HG03039 (cell line): ENCODE measurements at regions not wholly inside any gene's neighbourhood (a gene's known extent, or its start where the extent isn't known, plus 50 kb on each side); places are given as distances from the start of the nearest gene placed in this dataset.
A peak's percentile ranks its signal among the peaks of the same experiment; 100 is the strongest.

Experiments used
- ATAC-seq: cut with Tn5 transposase; IDR thresholded peaks from one replicate; pipeline ENCODE4 v1.9.1; 2021; ENCODE audit warnings: mild to moderate bottlenecking, moderate library complexity; ENCODE audit not compliant: unreplicated experiment

DNA sequence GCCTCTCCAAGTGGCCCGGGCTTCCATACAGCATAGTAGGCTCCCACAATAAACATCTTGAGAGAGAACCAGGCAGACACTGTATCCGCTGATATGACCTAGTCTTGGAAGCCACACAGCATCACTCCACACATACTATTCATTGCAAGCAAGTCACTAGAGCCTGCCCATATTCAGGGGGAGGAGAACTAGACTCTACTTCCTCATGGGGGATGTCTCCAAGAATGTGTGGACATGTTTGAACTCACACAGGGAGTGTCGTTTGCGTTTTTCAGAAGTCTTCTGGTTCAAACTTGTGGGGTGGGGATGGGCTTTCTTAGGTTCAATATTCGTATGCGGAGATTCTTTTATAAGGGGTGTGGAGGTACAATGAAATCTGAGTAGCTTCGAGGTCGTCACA lies 232.6 kb upstream of the HABP2 start:
- no peak for ATAC-seq

DNA sequence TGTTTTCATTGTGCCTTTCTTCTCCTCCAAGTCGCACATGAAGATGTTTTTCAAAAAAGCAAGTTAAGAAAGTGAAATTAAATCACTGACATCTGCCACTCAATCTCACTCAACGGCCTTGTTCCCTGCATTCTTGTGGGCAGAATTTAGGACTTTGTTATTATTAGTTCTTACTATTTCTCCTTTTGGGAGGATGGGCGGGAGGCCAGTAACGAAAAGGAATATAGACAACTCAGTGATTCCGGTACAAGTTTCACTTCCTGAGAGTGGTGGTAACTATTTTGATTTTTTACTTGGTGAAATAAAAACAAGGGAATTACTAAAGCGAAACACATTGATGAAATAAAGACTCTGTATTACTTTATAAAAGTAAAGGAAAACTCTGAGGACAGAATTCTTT lies 231.9 kb upstream of the HABP2 start:
- ATAC-seq: no peak

DNA sequence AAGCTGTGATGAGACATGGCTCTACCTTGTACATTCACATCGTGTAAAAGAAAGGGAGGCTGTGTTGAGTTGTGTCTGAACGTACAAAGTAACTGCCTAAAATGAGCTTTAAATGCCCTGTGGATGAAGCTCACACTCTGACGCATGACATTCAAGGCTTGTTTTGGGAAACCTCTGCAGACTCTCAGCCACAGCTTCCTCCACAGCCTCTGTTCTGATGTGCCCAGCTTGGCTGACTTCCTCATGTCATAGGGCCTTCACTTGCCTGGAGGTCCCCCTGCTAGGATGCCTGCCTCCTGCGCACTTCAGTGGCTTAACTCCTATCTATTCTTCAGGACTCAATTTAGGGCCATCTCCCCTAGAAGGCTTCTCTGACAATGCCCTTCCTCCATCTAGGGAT lies 230.0 kb upstream of the HABP2 start:
- no peak for ATAC-seq

DNA sequence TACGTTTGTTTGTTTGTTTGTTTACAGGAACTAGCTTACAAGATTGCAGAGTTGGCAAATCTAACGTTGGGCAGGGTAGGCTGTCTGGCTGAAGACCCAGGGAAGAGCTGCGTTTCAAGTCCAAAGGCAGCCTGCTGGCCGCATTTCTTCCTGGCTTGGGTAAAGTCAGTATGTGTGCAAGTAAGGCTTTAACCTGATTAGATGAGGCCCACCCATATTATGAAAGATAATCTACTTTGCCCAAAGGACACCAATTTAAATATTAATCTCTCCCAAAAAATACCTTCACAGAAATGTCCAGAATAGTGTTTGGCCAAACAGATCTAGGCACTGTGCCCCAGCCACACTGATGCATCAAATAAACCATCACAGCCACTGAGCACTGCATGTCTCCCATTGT lies 228.9 kb upstream of the HABP2 start:
- no peak for ATAC-seq

DNA sequence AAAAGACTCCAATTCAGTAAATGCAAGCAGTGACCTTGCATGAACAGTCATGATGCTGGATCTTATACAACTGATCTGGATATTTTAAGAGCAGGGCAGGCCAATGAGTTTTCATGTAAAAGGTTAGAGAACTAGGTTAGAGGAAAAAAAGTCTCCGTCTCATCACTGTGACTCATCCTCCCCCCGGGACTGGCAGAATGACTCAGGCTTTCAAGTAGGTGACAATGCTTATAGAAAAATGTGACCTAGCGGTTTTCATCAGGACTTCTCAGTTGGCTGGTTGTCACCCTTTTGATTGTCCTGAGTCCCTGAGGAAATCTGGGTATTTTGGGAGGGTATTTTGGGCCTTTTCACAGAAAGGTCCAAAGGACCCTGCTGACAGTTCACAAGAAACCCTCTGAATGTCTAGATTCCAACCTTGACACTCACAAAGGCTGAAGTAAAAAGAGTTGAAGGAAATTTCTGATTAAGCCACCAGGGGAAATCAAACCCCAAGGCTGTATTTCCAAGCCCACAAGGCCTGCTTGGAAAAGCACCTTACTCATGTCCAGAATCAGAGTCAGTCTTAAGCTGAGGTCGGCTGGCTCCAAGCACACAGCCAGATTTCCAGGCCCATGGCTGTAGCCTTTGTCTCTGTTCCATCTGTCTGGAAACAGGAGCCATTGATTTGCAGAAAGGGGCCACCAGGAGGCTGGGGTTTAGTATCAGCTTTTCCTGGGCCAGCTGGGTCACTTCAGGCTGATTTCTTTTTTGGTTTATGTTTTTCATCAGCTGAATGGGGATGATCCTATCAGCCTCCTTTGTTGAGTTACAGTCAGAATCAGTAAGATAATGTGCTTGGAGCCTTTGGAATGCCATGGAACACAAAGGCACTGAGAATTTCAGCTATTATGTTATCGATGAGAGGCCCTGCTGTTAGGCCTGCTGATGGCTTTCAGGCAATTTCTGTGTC lies 226.4 kb upstream of the HABP2 start:
- peak; percentile 93 for ATAC-seq

DNA sequence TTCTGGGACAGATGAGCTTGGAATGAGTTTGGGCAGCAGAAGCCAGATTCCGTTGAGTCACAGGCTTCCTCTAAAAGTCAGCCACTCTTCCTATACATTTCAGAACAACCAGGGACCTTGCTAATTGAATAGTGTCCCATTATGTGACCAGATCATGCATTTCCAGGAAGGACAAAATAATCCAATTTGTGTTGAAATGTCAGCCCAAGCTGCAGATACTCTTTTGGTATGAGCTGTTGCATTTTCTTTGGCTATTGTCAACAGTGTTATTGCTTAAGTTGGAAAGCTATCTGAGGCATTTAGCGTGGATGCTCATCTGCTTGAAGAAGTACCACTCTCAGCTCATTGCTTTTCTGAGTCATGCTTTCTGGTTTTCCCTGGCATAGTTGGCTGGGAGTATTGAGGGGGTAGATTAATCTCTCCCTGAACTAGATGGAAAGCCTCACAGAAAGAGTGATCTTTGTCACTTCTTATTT lies 223.7 kb upstream of the HABP2 start:
- ATAC-seq: no peak

DNA sequence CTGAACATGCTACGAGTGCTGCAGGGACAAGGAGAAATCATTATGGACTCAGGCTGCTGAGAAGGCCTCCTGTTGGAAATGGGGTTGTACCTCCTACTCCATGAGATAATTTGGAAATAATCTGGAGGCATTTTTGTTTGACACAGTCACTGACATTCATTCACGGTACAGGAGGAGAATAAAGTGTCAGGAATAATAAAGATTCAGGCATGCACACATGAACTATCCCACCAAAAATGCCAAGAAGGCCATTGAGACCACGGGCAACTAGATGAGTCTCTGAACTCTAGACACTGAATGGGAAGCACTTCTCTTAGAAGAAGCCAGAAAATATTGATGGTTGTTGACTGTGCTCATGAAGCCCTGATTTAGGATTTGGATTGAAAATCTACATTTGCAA lies 220.9 kb upstream of the HABP2 start:
- ATAC-seq: no peak

DNA sequence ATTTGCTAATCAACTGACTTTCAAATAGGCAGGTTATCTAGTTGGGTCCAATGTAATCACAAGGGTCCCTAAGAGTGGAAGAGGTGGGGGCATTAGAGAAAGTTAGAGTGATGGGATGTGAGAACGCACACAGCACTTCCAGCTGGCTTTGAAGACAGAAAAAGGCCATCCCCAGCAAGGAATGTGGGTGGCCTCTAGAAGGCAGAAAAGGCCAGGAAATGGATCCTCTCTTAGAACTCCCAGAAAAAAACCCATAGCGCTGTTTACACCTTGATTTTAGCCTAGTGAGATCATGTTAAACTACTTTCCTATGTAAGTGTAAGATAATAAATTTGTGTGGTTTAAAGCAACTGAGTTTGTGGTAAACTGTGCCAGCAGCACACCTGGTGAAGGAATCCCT lies 219.5 kb upstream of the HABP2 start:
- no peak for ATAC-seq

DNA sequence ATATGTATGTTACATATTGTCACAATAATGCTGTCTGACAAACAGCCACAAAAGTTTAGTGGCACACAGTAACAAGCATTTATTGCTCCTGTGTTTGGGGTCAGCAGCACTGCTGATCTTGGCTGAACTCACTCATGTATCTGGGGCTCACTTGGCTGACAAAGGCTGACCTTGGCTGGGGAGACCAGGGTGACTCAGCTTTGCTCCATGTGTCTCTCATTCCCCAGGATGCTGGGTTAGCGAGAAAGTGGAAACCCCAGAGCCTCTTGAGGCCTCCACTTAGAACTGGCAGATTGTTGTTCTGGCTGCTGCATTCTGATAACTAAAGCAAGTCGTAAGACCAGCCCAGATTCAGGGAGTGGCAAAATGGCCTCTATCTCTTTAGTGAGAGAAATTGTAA lies 217.3 kb upstream of the HABP2 start:
- ATAC-seq: no peak

DNA sequence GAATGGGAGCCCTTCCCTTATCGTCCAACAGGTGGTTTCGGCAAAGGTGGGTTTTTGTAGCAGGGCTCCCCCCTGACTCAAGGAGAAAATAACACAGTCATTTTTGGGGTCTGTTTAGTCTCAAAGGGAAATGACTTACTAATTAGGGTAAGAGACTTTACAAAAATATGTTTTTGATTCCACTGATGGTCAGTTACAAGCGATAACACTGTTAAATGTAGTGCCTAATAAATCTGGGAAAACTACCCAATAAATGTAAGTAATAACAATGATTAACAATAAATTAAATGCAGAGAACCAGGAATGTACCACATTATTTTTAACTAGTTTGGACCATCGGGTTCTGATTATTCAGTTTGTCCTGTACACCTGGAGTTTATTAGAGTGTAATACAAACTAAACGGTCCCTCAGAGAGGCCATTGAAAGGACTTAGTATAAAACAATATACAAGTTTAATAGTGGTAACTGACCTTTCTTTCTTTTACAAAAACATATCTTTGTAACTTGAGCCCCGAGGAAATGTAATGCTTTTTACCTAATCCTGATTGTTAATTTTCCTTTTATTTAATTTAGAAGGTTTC lies 216.2 kb upstream of the HABP2 start:
- ATAC-seq: no peak

DNA sequence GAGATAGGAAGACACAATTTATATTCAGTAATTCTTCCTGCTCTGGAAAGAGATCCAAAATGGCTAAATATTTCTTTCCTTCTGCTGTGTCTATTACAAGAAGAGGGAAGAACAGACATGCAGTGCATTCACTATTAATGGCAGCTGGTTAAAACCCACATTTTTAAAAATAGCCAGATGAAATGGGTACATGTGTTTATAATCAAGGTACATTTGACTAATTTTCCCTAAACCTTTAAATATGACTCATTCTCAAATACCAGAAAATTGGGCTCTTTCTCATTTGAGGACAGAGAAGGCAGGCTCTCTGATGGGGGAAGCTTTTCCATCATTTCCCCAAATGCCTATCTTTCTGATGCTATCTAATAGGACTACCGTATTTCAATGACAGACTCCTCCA lies 215.7 kb upstream of the HABP2 start:
- ATAC-seq: no peak

DNA sequence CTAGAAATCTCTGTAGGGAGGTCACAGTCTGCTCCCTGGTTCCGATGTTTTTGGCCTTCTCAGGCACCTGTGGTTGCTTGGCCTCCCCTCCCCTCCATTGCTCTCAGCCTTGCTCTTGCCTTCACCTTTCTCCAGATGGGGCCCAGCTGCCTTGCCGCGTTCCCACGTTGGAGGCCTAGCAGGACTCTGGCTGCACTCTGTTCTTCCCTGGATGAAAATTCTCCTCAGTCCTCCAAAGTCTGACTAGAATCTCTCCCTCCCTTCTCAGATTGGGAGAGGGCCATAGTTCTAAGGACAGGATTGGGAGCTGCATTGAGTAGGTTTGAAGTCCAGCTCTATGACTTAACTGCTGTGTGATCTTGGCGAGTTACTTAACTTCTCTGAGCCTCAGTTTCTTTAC lies 213.7 kb upstream of the HABP2 start:
- no peak for ATAC-seq

DNA sequence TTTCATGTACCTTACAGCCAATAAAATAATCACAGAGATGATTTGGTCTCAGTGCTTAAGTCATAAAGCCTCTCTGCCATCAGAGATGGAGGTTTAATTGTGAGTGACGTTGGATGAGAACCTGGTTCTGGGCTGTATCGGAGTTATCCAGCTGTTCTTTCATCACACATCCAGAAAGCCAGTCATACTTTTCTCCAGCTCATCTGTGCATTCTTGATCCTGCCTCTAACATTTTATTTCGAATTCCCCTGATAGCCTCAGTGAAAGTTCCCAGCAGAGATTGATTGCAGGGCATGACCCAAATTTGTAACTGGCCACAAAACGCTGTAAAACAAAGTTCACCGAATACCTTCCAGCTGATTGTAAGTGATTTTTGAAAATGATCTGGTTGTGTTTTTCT lies 212.6 kb upstream of the HABP2 start:
- no peak for ATAC-seq

DNA sequence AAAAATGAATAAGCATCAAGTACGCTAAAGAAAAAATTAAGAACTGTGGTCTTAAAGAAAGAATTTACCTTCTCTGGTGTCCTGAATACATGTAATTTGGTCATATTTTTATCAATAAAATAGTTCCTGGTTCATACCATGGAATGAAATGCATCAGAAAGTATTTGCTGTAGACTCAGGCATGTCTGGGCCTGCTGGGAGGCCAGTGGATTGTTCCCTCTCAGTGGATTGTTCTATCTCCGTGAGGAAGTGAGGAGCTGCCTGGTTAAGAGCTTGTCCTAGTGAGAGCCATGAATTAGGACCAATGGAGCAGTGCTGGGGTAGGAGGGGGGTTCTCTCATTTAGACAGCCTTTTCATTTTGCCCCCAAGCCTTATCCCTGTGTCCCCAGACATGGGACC lies 211.7 kb upstream of the HABP2 start:
- no peak for ATAC-seq

DNA sequence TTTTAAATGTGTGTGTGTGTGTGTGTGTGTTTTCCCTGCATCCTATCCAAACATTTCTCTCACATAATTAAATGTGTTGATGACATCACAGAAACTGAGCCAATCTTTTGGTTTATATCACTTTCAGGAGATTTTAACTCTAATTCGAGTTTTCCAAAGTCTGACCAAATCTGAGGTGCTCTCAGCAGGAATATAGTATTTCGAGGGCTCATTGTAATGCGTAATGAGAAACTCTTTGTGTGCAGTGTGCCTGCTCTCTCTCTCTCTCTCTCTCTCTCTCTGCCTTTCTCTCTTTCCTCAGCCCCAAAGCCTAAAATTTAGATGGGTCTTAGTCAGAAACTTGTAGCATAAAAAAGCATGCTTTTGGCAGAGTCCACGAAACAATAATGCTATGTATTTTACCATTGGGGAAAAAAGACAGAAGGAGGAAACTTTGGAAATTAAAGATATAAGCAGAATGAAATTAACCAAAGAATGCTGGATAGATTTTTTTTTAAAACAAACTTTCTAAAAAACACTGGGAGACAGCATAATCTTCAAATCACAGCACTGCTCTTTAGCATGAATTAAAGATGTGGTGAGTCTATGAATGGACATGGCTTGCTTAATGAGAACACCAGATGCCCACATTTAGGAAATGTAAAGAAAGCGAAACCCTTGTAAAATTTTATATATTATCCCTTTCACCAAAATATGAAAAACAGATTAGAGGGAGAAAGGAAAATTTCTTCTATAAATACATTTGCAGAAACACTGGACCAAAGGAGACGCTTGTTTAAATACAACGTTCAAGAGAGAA lies 206.8 kb upstream of the HABP2 start:
- ATAC-seq: no peak

DNA sequence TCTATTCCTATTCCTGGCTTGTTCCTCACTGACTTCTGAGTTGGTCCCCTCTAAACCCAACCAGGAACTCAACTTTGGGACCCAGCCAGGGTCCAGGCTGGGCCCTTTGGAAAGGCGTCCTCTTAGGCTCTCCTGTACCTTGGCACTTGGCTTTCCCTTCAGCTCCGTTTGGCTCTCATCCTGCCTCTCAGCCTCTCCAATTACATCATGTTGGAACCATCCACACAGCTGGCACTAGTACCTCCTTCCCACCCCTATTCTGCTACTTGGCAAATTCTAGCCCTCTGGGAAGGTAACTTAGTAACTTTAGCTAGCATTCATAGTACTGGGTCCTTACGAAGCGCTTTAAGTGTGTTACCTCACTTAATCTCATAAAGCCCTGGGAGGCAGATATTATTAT lies 205.3 kb upstream of the HABP2 start:
- ATAC-seq: no peak

DNA sequence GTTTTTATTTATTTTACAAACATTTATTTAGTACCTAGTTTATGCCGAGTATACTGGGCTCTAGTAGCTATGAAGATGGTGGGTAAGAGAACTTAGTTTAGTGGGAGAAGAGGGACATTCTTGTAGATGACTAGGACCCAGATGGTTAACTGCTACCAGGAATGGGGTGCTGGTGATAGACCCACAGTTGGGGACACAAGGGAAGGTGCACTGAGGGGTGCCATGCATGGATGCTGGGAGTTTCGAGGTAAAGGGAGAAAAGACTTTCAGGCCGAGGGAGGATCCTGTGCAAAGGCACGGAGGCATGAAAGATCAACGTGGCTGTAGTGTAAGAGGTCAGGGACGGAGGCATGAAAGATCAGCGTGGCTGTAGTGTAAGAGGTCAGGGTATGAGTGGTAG lies 204.2 kb upstream of the HABP2 start:
- no peak for ATAC-seq

DNA sequence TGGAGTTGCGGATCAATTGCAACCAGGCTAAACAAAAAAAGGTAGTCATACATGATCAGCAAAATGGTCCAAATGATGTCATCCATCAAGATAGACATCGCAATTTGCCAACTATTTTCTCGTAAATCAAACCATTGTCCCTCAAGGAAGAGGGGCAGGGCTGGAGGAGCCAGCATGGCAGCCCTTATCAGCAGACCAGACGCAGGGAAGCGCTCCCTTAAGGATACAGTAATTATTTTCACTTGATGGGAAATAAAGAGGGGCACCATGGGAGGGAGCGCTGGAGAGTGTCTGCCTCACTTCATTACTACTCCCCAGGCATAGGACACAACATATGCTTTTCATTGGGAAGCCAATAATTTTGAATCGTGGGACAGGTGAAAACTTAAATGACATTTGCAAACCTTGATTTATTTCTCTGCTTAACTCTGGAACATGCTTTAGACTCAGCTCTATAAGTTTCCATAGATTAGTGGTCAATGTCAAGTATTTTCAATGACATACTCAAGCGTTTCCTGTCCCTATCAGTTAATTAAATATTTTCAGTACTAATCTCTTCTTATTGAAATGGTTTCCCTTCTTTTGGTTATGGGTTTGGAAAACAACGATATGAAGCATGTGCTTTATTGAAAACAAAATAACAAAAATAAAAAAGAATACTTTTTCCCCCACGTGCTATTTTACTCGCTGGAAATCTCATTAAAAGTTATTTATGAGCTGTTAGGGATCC lies 202.4 kb upstream of the HABP2 start:
- ATAC-seq: no peak

DNA sequence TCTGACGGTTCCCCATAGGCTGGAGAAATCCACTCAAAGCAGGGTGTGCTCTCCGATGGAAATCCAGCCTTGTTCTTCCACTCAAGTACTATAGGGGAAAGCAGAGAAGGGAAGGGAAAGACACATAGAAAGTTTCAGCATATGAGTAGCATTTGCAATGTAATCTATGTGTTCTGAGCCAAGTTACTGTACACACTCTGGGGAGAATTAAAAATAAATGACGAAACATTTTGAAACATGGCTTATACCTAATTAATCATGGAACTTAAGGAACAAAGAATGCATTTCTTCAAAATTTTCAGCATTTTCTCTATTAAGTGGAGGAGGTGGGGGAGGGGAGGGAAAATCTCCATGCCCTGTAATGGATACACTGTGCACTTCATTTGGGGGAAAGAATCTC lies 198.1 kb upstream of the HABP2 start:
- no peak for ATAC-seq

DNA sequence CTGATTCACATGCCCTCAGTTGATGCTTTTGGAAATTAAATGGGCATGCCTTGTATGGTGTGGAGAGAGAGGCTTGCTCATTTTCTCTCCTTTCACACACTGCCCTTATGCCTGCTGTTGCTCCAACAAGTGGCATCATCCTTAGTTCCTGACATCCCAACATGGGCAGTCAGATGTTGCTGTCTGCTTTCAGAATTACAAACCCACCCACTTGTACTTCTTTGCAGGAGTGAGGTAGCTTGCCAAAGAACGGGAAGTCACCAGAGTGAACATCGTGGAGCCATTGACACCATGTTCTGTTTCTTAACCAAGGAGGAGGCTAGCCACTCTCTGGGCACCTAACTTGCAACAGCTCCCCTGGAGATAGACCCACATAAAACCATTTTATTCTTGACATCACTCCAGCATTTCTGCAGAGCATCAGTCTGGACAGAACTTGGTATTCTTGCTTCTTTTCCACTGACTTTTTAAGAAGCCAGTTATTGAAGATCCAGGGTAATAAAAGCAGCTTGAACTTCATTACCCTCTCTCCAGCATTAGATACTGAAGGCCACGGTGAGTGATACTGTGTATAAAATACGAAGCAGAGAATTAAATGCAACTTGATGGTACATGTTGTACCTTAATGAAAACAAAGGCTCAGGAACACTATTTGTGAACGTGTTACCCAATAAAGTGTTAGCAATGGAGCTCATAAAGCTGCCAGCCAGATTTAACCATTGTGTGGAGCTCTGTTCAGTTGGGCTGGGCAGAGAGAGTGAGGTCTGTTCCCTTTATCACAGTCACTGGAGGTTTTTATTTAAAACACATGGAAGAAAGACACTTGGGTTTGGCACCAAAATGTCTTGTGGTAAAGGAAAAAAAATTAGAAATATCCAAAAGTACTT lies 195.8 kb upstream of the HABP2 start:
- ATAC-seq: no peak
